ENCODE measurements at regions not wholly inside any gene's neighbourhood (a gene's known extent, or its start where the extent isn't known, plus 50 kb on each side); places are given as distances from the start of the nearest gene placed in this dataset.

DNA sequence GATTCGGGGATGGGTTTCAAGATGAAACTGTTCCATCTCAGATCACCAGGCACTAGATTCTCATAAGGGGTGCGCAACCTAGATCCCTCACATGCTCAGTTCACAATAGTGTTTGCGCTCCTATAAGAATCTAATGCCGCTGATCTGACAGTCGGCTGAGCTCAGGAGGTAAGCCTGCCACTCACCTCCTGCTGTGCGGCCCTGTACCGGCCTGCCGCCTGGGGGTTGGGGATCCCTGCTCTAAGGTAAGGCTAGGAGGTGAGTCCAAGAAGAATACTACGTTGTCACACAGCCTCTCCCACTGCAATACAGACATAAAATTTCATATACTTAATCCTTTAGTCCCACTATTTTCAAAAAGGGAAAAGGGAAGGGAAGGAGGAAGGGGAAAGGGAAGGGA is 213.4 kb upstream of the HCCS start:
- no peaks in the 10 kb centered on the region for H3K27me3 ChIP-seq (ENCODE audit: low read length)
- H3K27ac ChIP-seq (ENCODE audit: low read length) = no peak overlapping the region
- no peak overlapping the region for H2AFZ ChIP-seq (ENCODE audit: low read length)
- no peaks in the 10 kb centered on the region for H3K36me3 ChIP-seq (ENCODE audit: insufficient read depth, low read length)
- no peak for DNase-seq
- no peaks in the 10 kb centered on the region for H3K4me1 ChIP-seq (ENCODE audit: low read length)
- no peak overlapping the region for H3K4me3 ChIP-seq (ENCODE audit: low read length)
- H3K9me3 ChIP-seq (ENCODE audit: low read length) = peaks cover 5% of the 10 kb centered on the region; the same call in 1 of the 2 replicates
- H3K9me2 ChIP-seq (replicated peaks; ENCODE audit: insufficient read depth, low read length) = no peaks in the 10 kb centered on the region
- no peak overlapping the region for H3K9ac ChIP-seq (ENCODE audit: low read length)
- no peaks in the 10 kb centered on the region for H4K20me1 ChIP-seq (ENCODE audit: insufficient read depth, low read depth, low read length)
- H3K79me2 ChIP-seq (ENCODE audit: low read length) = no peaks in the 10 kb centered on the region
- no peak overlapping the region for H3K4me2 ChIP-seq (ENCODE audit: low read depth, low read length, poor library complexity, severe bottlenecking)

DNA sequence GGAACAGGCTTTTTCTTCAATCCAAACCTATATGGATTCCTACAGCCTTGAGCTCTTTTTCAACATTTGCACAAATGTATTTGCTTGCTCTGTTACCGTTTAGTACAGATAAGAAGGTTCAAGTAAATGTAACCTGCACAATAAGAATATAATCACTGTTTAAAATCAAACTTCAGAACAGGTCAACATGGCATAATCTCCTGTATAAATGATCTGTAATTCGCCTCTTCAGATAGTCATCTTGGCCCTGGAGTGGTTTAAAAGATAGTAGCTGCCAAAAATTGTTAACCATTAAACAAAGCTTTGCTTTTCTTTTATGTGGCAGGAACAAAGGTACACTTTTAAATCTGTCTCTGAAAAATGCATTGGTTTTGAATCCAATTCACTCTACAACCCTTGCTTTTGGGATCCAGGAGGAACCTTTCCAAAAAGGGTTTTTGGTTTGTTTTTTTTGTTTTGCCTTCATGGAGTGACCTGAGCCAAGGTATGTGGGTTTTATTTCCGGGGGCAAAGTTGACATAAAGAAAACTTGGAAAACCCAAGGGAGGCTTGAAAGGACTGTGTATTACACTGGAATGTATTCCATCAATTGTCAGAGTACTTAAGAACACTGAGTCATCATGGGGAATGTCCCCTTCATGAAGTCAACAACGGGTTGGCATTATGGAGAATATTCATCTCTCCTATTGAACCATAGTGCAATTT is 210.4 kb upstream of the HCCS start:
- no peak for DNase-seq
- Histone ChIP-seq H4K20me1 (ENCODE audit: insufficient read depth, low read depth, low read length) (no peaks in the 10 kb centered on the region), H3K4me2 (ENCODE audit: low read depth, low read length, poor library complexity, severe bottlenecking) (no peak overlapping the region), H3K4me3 (ENCODE audit: low read length) (no peak overlapping the region), H3K27ac (ENCODE audit: low read length) (no peak overlapping the region), H3K9me2 (replicated peaks; ENCODE audit: insufficient read depth, low read length) (no peaks in the 10 kb centered on the region), H3K9me3 (ENCODE audit: low read length) (peaks cover 5% of the 10 kb centered on the region; the same call in 1 of the 2 replicates), H3K9ac (ENCODE audit: low read length) (no peak overlapping the region), H3K79me2 (ENCODE audit: low read length) (no peaks in the 10 kb centered on the region), H3K4me1 (ENCODE audit: low read length) (no peaks in the 10 kb centered on the region), H2AFZ (ENCODE audit: low read length) (no peak overlapping the region), H3K36me3 (ENCODE audit: insufficient read depth, low read length) (no peaks in the 10 kb centered on the region), H3K27me3 (ENCODE audit: low read length) (no peaks in the 10 kb centered on the region)

DNA sequence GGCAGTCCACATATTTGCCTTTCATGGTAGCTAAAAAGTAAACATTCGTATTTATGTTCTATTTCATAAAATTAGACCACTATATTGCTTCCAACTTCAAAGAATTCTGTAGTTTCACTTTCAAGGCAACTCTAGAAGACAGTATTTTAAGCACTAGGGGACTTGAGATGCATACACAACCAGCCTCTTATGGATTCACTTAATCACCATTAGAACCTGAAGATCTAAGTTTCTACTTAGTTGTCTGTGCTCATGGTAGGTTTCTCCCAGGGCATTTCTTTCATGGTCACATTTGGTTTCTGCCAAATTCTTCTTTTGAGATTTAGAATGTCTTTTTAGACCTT is 209.9 kb upstream of the HCCS start:
- H3K36me3 ChIP-seq (ENCODE audit: insufficient read depth, low read length) = no peaks in the 10 kb centered on the region
- no peaks in the 10 kb centered on the region for H4K20me1 ChIP-seq (ENCODE audit: insufficient read depth, low read depth, low read length)
- no peak overlapping the region for H3K27ac ChIP-seq (ENCODE audit: low read length)
- no peak overlapping the region for H3K4me2 ChIP-seq (ENCODE audit: low read depth, low read length, poor library complexity, severe bottlenecking)
- H3K9me2 ChIP-seq (replicated peaks; ENCODE audit: insufficient read depth, low read length) = no peaks in the 10 kb centered on the region
- H3K9ac ChIP-seq (ENCODE audit: low read length) = no peak overlapping the region
- no peaks in the 10 kb centered on the region for H3K27me3 ChIP-seq (ENCODE audit: low read length)
- no peaks in the 10 kb centered on the region for H3K4me1 ChIP-seq (ENCODE audit: low read length)
- peaks cover 5% of the 10 kb centered on the region; the same call in 1 of the 2 replicates for H3K9me3 ChIP-seq (ENCODE audit: low read length)
- DNase-seq = no peak
- H2AFZ ChIP-seq (ENCODE audit: low read length) = no peak overlapping the region
- no peaks in the 10 kb centered on the region for H3K79me2 ChIP-seq (ENCODE audit: low read length)
- H3K4me3 ChIP-seq (ENCODE audit: low read length) = no peak overlapping the region

DNA sequence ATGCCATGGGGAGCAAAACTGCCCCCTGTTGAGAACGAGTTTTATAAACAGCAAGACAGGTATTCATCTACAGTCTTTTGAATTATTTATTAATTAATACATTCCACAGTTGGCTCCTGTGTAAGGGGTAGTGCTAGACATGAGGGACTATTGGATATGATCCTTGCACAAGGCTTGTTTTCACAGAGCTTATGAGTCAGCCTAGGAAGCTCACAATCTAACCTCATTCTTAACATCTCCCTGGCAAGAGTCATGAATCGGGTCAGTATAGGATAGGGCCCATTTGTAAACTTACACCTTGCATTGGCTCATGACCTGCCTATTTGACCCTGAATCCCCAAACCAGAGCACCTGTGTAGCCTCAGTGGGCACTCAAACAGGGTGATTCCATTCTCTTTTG is 209.1 kb upstream of the HCCS start:
- H3K36me3 ChIP-seq (ENCODE audit: insufficient read depth, low read length) = no peaks in the 10 kb centered on the region
- no peak overlapping the region for H2AFZ ChIP-seq (ENCODE audit: low read length)
- no peaks in the 10 kb centered on the region for H3K9me2 ChIP-seq (replicated peaks; ENCODE audit: insufficient read depth, low read length)
- H3K79me2 ChIP-seq (ENCODE audit: low read length) = no peaks in the 10 kb centered on the region
- no peak overlapping the region for H3K4me2 ChIP-seq (ENCODE audit: low read depth, low read length, poor library complexity, severe bottlenecking)
- H3K4me3 ChIP-seq (ENCODE audit: low read length) = no peak overlapping the region
- H3K9me3 ChIP-seq (ENCODE audit: low read length) = peaks cover 5% of the 10 kb centered on the region; the same call in 1 of the 2 replicates
- no peaks in the 10 kb centered on the region for H4K20me1 ChIP-seq (ENCODE audit: insufficient read depth, low read depth, low read length)
- no peaks in the 10 kb centered on the region for H3K27me3 ChIP-seq (ENCODE audit: low read length)
- no peak for DNase-seq
- H3K4me1 ChIP-seq (ENCODE audit: low read length) = no peaks in the 10 kb centered on the region
- no peak overlapping the region for H3K9ac ChIP-seq (ENCODE audit: low read length)
- no peak overlapping the region for H3K27ac ChIP-seq (ENCODE audit: low read length)

DNA sequence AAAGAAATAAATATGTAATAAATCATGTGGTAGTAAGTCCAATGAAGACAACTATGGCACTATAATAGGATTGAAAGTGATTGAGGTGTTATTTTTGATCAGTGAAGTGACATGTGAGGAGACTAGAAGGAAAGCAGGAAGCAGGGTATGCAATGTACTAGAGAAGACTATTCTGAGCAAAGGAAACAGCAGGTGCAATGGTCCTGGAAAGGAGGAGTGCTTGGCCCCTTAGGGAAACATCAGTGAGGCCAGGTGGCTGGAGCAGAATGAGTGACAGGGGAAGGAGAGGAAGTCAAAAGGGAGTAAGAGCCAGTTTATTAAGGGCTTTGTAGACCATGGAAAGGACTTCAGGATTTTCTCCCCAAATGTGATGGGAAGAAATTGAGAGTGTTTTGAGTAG is 207.6 kb upstream of the HCCS start:
- Histone ChIP-seq H3K4me3 (ENCODE audit: low read length) (no peak overlapping the region), H2AFZ (ENCODE audit: low read length) (no peak overlapping the region), H3K9me2 (replicated peaks; ENCODE audit: insufficient read depth, low read length) (no peaks in the 10 kb centered on the region), H3K79me2 (ENCODE audit: low read length) (no peaks in the 10 kb centered on the region), H3K9ac (ENCODE audit: low read length) (no peak overlapping the region), H3K27me3 (ENCODE audit: low read length) (no peaks in the 10 kb centered on the region), H3K9me3 (ENCODE audit: low read length) (peaks cover 2% of the 10 kb centered on the region; the same call in 1 of the 2 replicates), H3K4me2 (ENCODE audit: low read depth, low read length, poor library complexity, severe bottlenecking) (no peak overlapping the region), H3K36me3 (ENCODE audit: insufficient read depth, low read length) (no peaks in the 10 kb centered on the region), H3K4me1 (ENCODE audit: low read length) (no peaks in the 10 kb centered on the region), H3K27ac (ENCODE audit: low read length) (no peak overlapping the region), H4K20me1 (ENCODE audit: insufficient read depth, low read depth, low read length) (no peaks in the 10 kb centered on the region)
- no peak for DNase-seq

DNA sequence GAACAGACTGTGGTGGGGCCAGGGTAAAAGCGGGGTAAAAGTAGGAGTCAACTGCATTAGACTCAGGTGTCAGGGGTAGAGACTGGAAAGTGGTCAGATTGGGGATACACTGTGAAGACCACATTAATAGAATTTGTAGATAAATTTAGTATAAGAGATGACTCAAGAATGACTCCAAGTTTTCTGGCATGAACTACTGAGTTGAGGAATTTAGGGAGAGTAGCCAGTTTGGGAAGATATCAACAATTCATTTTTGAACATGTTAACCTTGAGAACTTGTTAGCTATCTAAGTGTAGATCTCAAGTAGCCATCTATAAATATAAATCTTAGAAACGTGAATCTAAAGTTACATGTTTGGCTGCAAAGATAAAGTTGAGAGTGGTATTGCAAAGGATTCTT is 206.9 kb upstream of the HCCS start:
- DNase-seq = no peak

DNA sequence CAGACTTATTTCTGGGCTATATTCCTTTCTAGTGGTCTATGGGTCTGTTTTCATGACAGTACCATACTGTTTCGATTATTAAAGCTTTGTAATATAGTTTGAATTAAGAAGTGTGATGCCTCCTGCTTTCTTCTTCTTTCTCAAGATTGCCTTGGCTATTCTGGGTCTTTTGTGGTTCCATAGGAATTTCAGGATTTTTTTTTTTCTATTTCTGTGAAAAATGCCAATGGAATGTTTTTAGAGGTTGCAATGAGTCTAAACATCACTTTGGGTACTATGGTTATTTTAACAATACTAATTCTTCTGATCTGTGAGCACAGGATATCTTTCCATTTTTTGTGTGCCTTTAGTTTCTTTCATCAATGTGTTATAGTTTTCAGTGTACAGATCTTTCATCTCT is 204.3 kb upstream of the HCCS start:
- Histone ChIP-seq H3K36me3 (ENCODE audit: insufficient read depth, low read length) (no peaks in the 10 kb centered on the region), H3K9ac (ENCODE audit: low read length) (no peak overlapping the region), H3K9me3 (ENCODE audit: low read length) (no peaks in the 10 kb centered on the region), H2AFZ (ENCODE audit: low read length) (no peak overlapping the region), H3K4me3 (ENCODE audit: low read length) (no peak overlapping the region), H3K27ac (ENCODE audit: low read length) (no peak overlapping the region), H3K79me2 (ENCODE audit: low read length) (no peaks in the 10 kb centered on the region), H4K20me1 (ENCODE audit: insufficient read depth, low read depth, low read length) (no peaks in the 10 kb centered on the region), H3K4me2 (ENCODE audit: low read depth, low read length, poor library complexity, severe bottlenecking) (no peak overlapping the region), H3K9me2 (replicated peaks; ENCODE audit: insufficient read depth, low read length) (no peaks in the 10 kb centered on the region), H3K27me3 (ENCODE audit: low read length) (no peaks in the 10 kb centered on the region), H3K4me1 (ENCODE audit: low read length) (no peaks in the 10 kb centered on the region)
- DNase-seq = no peak

More for the DNA sequence above, 206.9 kb upstream of the HCCS start:
- no peaks in the 10 kb centered on the region for H3K9me3 ChIP-seq (ENCODE audit: low read length)
- H3K9ac ChIP-seq (ENCODE audit: low read length) = no peak overlapping the region
- no peaks in the 10 kb centered on the region for H3K9me2 ChIP-seq (replicated peaks; ENCODE audit: insufficient read depth, low read length)
- H3K4me3 ChIP-seq (ENCODE audit: low read length) = no peak overlapping the region
- H3K27ac ChIP-seq (ENCODE audit: low read length) = no peak overlapping the region
- H3K27me3 ChIP-seq (ENCODE audit: low read length) = no peaks in the 10 kb centered on the region
- H3K4me2 ChIP-seq (ENCODE audit: low read depth, low read length, poor library complexity, severe bottlenecking) = no peak overlapping the region
- no peaks in the 10 kb centered on the region for H3K79me2 ChIP-seq (ENCODE audit: low read length)
- H2AFZ ChIP-seq (ENCODE audit: low read length) = no peak overlapping the region
- H3K36me3 ChIP-seq (ENCODE audit: insufficient read depth, low read length) = no peaks in the 10 kb centered on the region
- no peaks in the 10 kb centered on the region for H4K20me1 ChIP-seq (ENCODE audit: insufficient read depth, low read depth, low read length)
- no peaks in the 10 kb centered on the region for H3K4me1 ChIP-seq (ENCODE audit: low read length)

DNA sequence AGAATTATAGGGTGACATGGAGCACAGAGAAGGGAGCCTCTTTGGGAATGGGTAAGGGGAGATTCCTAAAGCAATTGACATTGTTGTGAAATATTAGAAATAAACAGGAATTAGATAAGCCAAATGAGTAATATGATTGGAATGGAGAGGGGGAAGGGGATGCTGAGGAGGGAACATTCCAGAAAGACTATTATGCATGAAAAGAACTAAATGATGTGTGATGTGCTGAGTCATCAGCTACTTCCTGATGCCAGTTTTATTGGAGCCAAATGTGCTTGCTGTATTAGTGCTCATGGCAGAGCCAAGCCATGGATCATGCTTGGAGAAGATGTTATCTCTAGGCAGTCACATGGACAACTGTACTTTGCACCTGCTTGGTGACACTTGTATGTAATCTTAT is 189.0 kb upstream of the HCCS start:
- H3K27me3 ChIP-seq (ENCODE audit: low read length) = no peaks in the 10 kb centered on the region
- H3K4me3 ChIP-seq (ENCODE audit: low read length) = no peak overlapping the region
- no peaks in the 10 kb centered on the region for H4K20me1 ChIP-seq (ENCODE audit: insufficient read depth, low read depth, low read length)
- H3K4me1 ChIP-seq (ENCODE audit: low read length) = no peaks in the 10 kb centered on the region
- no peak for DNase-seq
- H3K9ac ChIP-seq (ENCODE audit: low read length) = no peak overlapping the region
- H2AFZ ChIP-seq (ENCODE audit: low read length) = no peak overlapping the region
- H3K9me2 ChIP-seq (replicated peaks; ENCODE audit: insufficient read depth, low read length) = no peaks in the 10 kb centered on the region
- peaks cover 13% of the 10 kb centered on the region for H3K9me3 ChIP-seq (ENCODE audit: low read length)
- H3K27ac ChIP-seq (ENCODE audit: low read length) = no peak overlapping the region
- H3K36me3 ChIP-seq (ENCODE audit: insufficient read depth, low read length) = no peaks in the 10 kb centered on the region
- H3K4me2 ChIP-seq (ENCODE audit: low read depth, low read length, poor library complexity, severe bottlenecking) = no peak overlapping the region
- H3K79me2 ChIP-seq (ENCODE audit: low read length) = no peaks in the 10 kb centered on the region

Measured in Karpas-422 (cell line).